ENCODE measurements at regions not wholly inside any gene's neighbourhood (a gene's known extent, or its start where the extent isn't known, plus 50 kb on each side); places are given as distances from the start of the nearest gene placed in this dataset.

DNA sequence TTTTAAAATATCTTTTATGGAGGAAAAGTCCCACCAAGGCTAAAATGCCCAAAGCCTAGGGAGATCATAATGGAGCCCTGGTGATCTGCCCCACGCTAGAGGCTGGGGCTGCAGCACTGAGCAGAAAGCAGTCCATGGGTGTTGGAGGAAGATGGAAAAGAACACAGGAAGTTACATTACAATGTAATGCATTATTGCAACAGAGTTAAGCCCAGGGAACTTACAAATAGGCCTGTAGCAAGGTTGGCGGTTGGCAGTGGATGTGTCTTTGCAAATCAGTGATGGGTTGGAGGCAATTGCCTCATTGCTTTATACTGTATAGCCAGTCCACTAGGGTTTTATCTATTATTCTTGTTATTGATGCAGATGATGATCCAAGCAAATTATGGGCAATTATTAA lies 399.9 kb downstream of the NDFIP2 start:
- no peak for TF ChIP-seq CTCF (IDR thresholded peaks at IDR 0.05)
- TF ChIP-seq POLR2A (IDR thresholded peaks at IDR 0.05) = no peak
